NCI-H446 (cell line): ENCODE measurements at regions not wholly inside any gene's neighbourhood (a gene's known extent, or its start where the extent isn't known, plus 50 kb on each side); places are given as distances from the start of the nearest gene placed in this dataset.
"Not testable (repeated sequence)": the region's sequence is repeated elsewhere in the genome, so short reads cannot be mapped to it uniquely, and the experiment has no call there.

ENCODE experiments used
- DNase-seq, 2 experiments: peaks; one replicate each; lab custom pipeline; 2025; lab: John Stamatoyannopoulos, UW

- DNase-seq = no peak
These were observed 1192.5 kb upstream of the PRR20A start for GRCh38 chr13:55948175-55948574.

- DNase-seq = no peak
These were observed 1176.8 kb upstream of the PRR20A start for GRCh38 chr13:55963934-55964333.

GRCh38 chr13:55967055-55967454 lies 1173.7 kb upstream of the PRR20A start:
- no peak for DNase-seq

GRCh38 chr13:55977436-55977835 lies 1163.3 kb upstream of the PRR20A start:
- no peak for DNase-seq

GRCh38 chr13:55981381-55981780 lies 1159.3 kb upstream of the PRR20A start:
- no peak for DNase-seq

GRCh38 chr13:55984026-55984425 lies 1156.7 kb upstream of the PRR20A start:
- DNase-seq = not testable (repeated sequence)

GRCh38 chr13:55990631-55991030 lies 1150.1 kb upstream of the PRR20A start:
- DNase-seq = no peak

GRCh38 chr13:55991666-55992065 lies 1149.1 kb upstream of the PRR20A start:
- DNase-seq = no peak

GRCh38 chr13:55992145-55992544 lies 1148.6 kb upstream of the PRR20A start:
- DNase-seq = no peak

GRCh38 chr13:55999709-56000108 lies 1141.0 kb upstream of the PRR20A start:
- DNase-seq = no peak

GRCh38 chr13:56009418-56009817 lies 1131.3 kb upstream of the PRR20A start:
- no peak for DNase-seq

GRCh38 chr13:56012644-56013043 lies 1128.1 kb upstream of the PRR20A start:
- no peak for DNase-seq

GRCh38 chr13:56015919-56016318 lies 1124.8 kb upstream of the PRR20A start:
- no peak for DNase-seq

- DNase-seq = no peak
These were observed 1121.1 kb upstream of the PRR20A start for GRCh38 chr13:56019606-56020005.

GRCh38 chr13:56020425-56020824 lies 1120.3 kb upstream of the PRR20A start:
- DNase-seq = no peak

GRCh38 chr13:56039992-56040391 lies 1100.7 kb upstream of the PRR20A start:
- DNase-seq = no peak

- peak in 1 of 2 experiments; percentile 29 for DNase-seq
These were observed 1074.4 kb upstream of the PRR20A start for GRCh38 chr13:56066321-56066720.

- DNase-seq = peak in 1 of 2 experiments; percentile 32
These were observed 1038.1 kb upstream of the PRR20A start for GRCh38 chr13:56102641-56103040.

GRCh38 chr13:56110751-56111150 lies 1030.0 kb upstream of the PRR20A start:
- no peak for DNase-seq

GRCh38 chr13:56134524-56134923 lies 1006.2 kb upstream of the PRR20A start:
- DNase-seq = no peak

- no peak for DNase-seq
These were observed 973.9 kb upstream of the PRR20A start for GRCh38 chr13:56166864-56167263.

- no peak for DNase-seq
These were observed 972.1 kb upstream of the PRR20A start for GRCh38 chr13:56168581-56168980.

GRCh38 chr13:56173346-56173745 lies 967.4 kb upstream of the PRR20A start:
- DNase-seq = no peak

GRCh38 chr13:56182598-56182997 lies 958.1 kb upstream of the PRR20A start:
- no peak for DNase-seq

GRCh38 chr13:56187331-56187730 lies 953.4 kb upstream of the PRR20A start:
- no peak for DNase-seq
